HG03558 (cell line): ENCODE measurements at regions not wholly inside any gene's neighbourhood (a gene's known extent, or its start where the extent isn't known, plus 50 kb on each side); places are given as distances from the start of the nearest gene placed in this dataset.

Experiments
- ATAC-seq: cut with Tn5 transposase; IDR thresholded peaks from one replicate; pipeline ENCODE4 v1.9.1; 2021; ENCODE audit warnings: moderate number of reproducible peaks; ENCODE audit not compliant: unreplicated experiment; ENCODE audit errors: extremely low read depth

- no peak for ATAC-seq
Measured at GRCh38 chr2:51707625-51708024, 675.7 kb upstream of the NRXN1 start.

GRCh38 chr2:51706220-51706619 lies 674.3 kb upstream of the NRXN1 start:
- ATAC-seq: no peak

GRCh38 chr2:51705417-51705816 lies 673.5 kb upstream of the NRXN1 start:
- no peak for ATAC-seq

GRCh38 chr2:51698021-51698420 lies 666.1 kb upstream of the NRXN1 start:
- ATAC-seq: no peak

- no peak for ATAC-seq
Measured at GRCh38 chr2:51697095-51697494, 665.2 kb upstream of the NRXN1 start.

GRCh38 chr2:51695531-51695930 lies 663.6 kb upstream of the NRXN1 start:
- ATAC-seq: no peak

GRCh38 chr2:51693640-51694039 lies 661.7 kb upstream of the NRXN1 start:
- no peak for ATAC-seq

GRCh38 chr2:51681854-51682253 lies 649.9 kb upstream of the NRXN1 start:
- ATAC-seq: no peak

GRCh38 chr2:51673628-51674027 lies 641.7 kb upstream of the NRXN1 start:
- ATAC-seq: no peak

GRCh38 chr2:51667679-51668078 lies 635.7 kb upstream of the NRXN1 start:
- no peak for ATAC-seq

- ATAC-seq: no peak
Measured at GRCh38 chr2:51662187-51662586, 630.3 kb upstream of the NRXN1 start.

- no peak for ATAC-seq
Measured at GRCh38 chr2:51657849-51658248, 625.9 kb upstream of the NRXN1 start.

GRCh38 chr2:51650769-51651168 lies 618.8 kb upstream of the NRXN1 start:
- no peak for ATAC-seq

GRCh38 chr2:51649366-51649765 lies 617.4 kb upstream of the NRXN1 start:
- no peak for ATAC-seq

GRCh38 chr2:51638811-51639210 lies 606.9 kb upstream of the NRXN1 start:
- no peak for ATAC-seq

GRCh38 chr2:51633073-51633472 lies 601.1 kb upstream of the NRXN1 start:
- no peak for ATAC-seq

- ATAC-seq: no peak
Measured at GRCh38 chr2:51629406-51629805, 597.5 kb upstream of the NRXN1 start.

- no peak for ATAC-seq
Measured at GRCh38 chr2:51628917-51629316, 597.0 kb upstream of the NRXN1 start.

GRCh38 chr2:51624995-51625394 lies 593.1 kb upstream of the NRXN1 start:
- no peak for ATAC-seq

GRCh38 chr2:51620796-51621195 lies 588.9 kb upstream of the NRXN1 start:
- no peak for ATAC-seq

- ATAC-seq: no peak
Measured at GRCh38 chr2:51619961-51620360, 588.0 kb upstream of the NRXN1 start.

GRCh38 chr2:51612387-51612786 lies 580.5 kb upstream of the NRXN1 start:
- no peak for ATAC-seq

- ATAC-seq: no peak
Measured at GRCh38 chr2:51601706-51602105, 569.8 kb upstream of the NRXN1 start.
